ENCODE measurements at regions not wholly inside any gene's neighbourhood (a gene's known extent, or its start where the extent isn't known, plus 50 kb on each side); places are given as distances from the start of the nearest gene placed in this dataset.

- Histone ChIP-seq H3K27me3 (ENCODE audit: insufficient read depth, low read length) (no peaks in the 10 kb centered on the region), H3K9me3 (ENCODE audit: low read length) (no peaks in the 10 kb centered on the region), H3K4me1 (ENCODE audit: insufficient read depth, low read length) (peaks cover 6% of the 10 kb centered on the region), H3K4me3 (ENCODE audit: low read length) (no peak overlapping the region), H2AFZ (ENCODE audit: low read depth, low read length) (no peak overlapping the region), H3K36me3 (ENCODE audit: insufficient read depth, low read length) (no peaks in the 10 kb centered on the region)
Observed at GRCh38 chr9:85262333-85262732, 479.4 kb downstream of the AGTPBP1 start.

GRCh38 chr9:85260275-85260845, 481.4 kb downstream of the AGTPBP1 start:
- Histone ChIP-seq H2AFZ (ENCODE audit: low read depth, low read length) (no peak overlapping the region), H3K4me1 (ENCODE audit: insufficient read depth, low read length) (peaks cover 6% of the 10 kb centered on the region), H3K27me3 (ENCODE audit: insufficient read depth, low read length) (no peaks in the 10 kb centered on the region)

GRCh38 chr9:85258823-85259370, 482.9 kb downstream of the AGTPBP1 start:
- no peak overlapping the region for H3K4me3 ChIP-seq (ENCODE audit: low read length)
- peaks cover 6% of the 10 kb centered on the region for H3K4me1 ChIP-seq (ENCODE audit: insufficient read depth, low read length)
- H3K36me3 ChIP-seq (ENCODE audit: insufficient read depth, low read length), result no peaks in the 10 kb centered on the region
- no peaks in the 10 kb centered on the region for H3K27me3 ChIP-seq (ENCODE audit: insufficient read depth, low read length)
- no peak overlapping the region for H2AFZ ChIP-seq (ENCODE audit: low read depth, low read length)
- H3K9me3 ChIP-seq (ENCODE audit: low read length), result no peaks in the 10 kb centered on the region

More at GRCh38 chr9:85260275-85260845, 481.4 kb downstream of the AGTPBP1 start:
- H3K9me3 ChIP-seq (ENCODE audit: low read length), result no peaks in the 10 kb centered on the region
- H3K36me3 ChIP-seq (ENCODE audit: insufficient read depth, low read length), result no peaks in the 10 kb centered on the region
- H3K4me3 ChIP-seq (ENCODE audit: low read length), result no peak overlapping the region

GRCh38 chr9:85258236-85258635, 483.5 kb downstream of the AGTPBP1 start:
- Histone ChIP-seq H3K9me3 (ENCODE audit: low read length) (no peaks in the 10 kb centered on the region), H3K4me1 (ENCODE audit: insufficient read depth, low read length) (peaks cover 6% of the 10 kb centered on the region), H3K27me3 (ENCODE audit: insufficient read depth, low read length) (no peaks in the 10 kb centered on the region), H2AFZ (ENCODE audit: low read depth, low read length) (no peak overlapping the region), H3K36me3 (ENCODE audit: insufficient read depth, low read length) (no peaks in the 10 kb centered on the region), H3K4me3 (ENCODE audit: low read length) (no peak overlapping the region)

- Histone ChIP-seq H3K36me3 (ENCODE audit: insufficient read depth, low read length) (no peaks in the 10 kb centered on the region), H2AFZ (ENCODE audit: low read depth, low read length) (no peak overlapping the region), H3K9me3 (ENCODE audit: low read length) (no peaks in the 10 kb centered on the region), H3K4me3 (ENCODE audit: low read length) (no peak overlapping the region), H3K4me1 (ENCODE audit: insufficient read depth, low read length) (no peaks in the 10 kb centered on the region), H3K27me3 (ENCODE audit: insufficient read depth, low read length) (peaks cover 3% of the 10 kb centered on the region)
Observed at GRCh38 chr9:85249313-85249621, 492.5 kb downstream of the AGTPBP1 start.

- Histone ChIP-seq H3K4me3 (ENCODE audit: low read length) (no peak overlapping the region), H3K36me3 (ENCODE audit: insufficient read depth, low read length) (no peaks in the 10 kb centered on the region)
Observed at GRCh38 chr9:85248514-85249312, 493.0 kb downstream of the AGTPBP1 start.

GRCh38 chr9:85246541-85246940, 495.2 kb downstream of the AGTPBP1 start:
- Histone ChIP-seq H3K4me3 (ENCODE audit: low read length) (no peak overlapping the region), H2AFZ (ENCODE audit: low read depth, low read length) (no peak overlapping the region), H3K36me3 (ENCODE audit: insufficient read depth, low read length) (no peaks in the 10 kb centered on the region), H3K9me3 (ENCODE audit: low read length) (no peaks in the 10 kb centered on the region), H3K4me1 (ENCODE audit: insufficient read depth, low read length) (no peaks in the 10 kb centered on the region), H3K27me3 (ENCODE audit: insufficient read depth, low read length) (peaks cover 3% of the 10 kb centered on the region)

More at GRCh38 chr9:85248514-85249312, 493.0 kb downstream of the AGTPBP1 start:
- peaks cover 3% of the 10 kb centered on the region for H3K27me3 ChIP-seq (ENCODE audit: insufficient read depth, low read length)
- H2AFZ ChIP-seq (ENCODE audit: low read depth, low read length), result no peak overlapping the region
- H3K4me1 ChIP-seq (ENCODE audit: insufficient read depth, low read length), result no peaks in the 10 kb centered on the region
- H3K9me3 ChIP-seq (ENCODE audit: low read length), result no peaks in the 10 kb centered on the region

- Histone ChIP-seq H3K4me3 (ENCODE audit: low read length) (no peak overlapping the region), H3K9me3 (ENCODE audit: low read length) (no peaks in the 10 kb centered on the region), H3K4me1 (ENCODE audit: insufficient read depth, low read length) (no peaks in the 10 kb centered on the region), H3K36me3 (ENCODE audit: insufficient read depth, low read length) (no peaks in the 10 kb centered on the region), H3K27me3 (ENCODE audit: insufficient read depth, low read length) (no peaks in the 10 kb centered on the region), H2AFZ (ENCODE audit: low read depth, low read length) (no peak overlapping the region)
Observed at GRCh38 chr9:85244856-85245255, 496.9 kb downstream of the AGTPBP1 start.

GRCh38 chr9:85243977-85244376, 497.8 kb downstream of the AGTPBP1 start:
- Histone ChIP-seq H2AFZ (ENCODE audit: low read depth, low read length) (no peak overlapping the region), H3K4me1 (ENCODE audit: insufficient read depth, low read length) (no peaks in the 10 kb centered on the region), H3K9me3 (ENCODE audit: low read length) (no peaks in the 10 kb centered on the region), H3K36me3 (ENCODE audit: insufficient read depth, low read length) (no peaks in the 10 kb centered on the region), H3K4me3 (ENCODE audit: low read length) (no peak overlapping the region), H3K27me3 (ENCODE audit: insufficient read depth, low read length) (no peaks in the 10 kb centered on the region)

GRCh38 chr9:85237478-85237877, 504.3 kb downstream of the AGTPBP1 start:
- Histone ChIP-seq H3K4me1 (ENCODE audit: insufficient read depth, low read length) (no peaks in the 10 kb centered on the region), H2AFZ (ENCODE audit: low read depth, low read length) (no peak overlapping the region), H3K4me3 (ENCODE audit: low read length) (no peak overlapping the region), H3K9me3 (ENCODE audit: low read length) (no peaks in the 10 kb centered on the region), H3K36me3 (ENCODE audit: insufficient read depth, low read length) (no peaks in the 10 kb centered on the region), H3K27me3 (ENCODE audit: insufficient read depth, low read length) (no peaks in the 10 kb centered on the region)

GRCh38 chr9:85230081-85230480, 511.7 kb downstream of the AGTPBP1 start:
- Histone ChIP-seq H3K4me1 (ENCODE audit: insufficient read depth, low read length) (no peaks in the 10 kb centered on the region), H3K9me3 (ENCODE audit: low read length) (no peaks in the 10 kb centered on the region), H3K27me3 (ENCODE audit: insufficient read depth, low read length) (no peaks in the 10 kb centered on the region), H2AFZ (ENCODE audit: low read depth, low read length) (no peak overlapping the region), H3K36me3 (ENCODE audit: insufficient read depth, low read length) (no peaks in the 10 kb centered on the region), H3K4me3 (ENCODE audit: low read length) (no peak overlapping the region)

- H3K9me3 ChIP-seq (ENCODE audit: low read length), result no peaks in the 10 kb centered on the region
- H3K27me3 ChIP-seq (ENCODE audit: insufficient read depth, low read length), result no peaks in the 10 kb centered on the region
- H2AFZ ChIP-seq (ENCODE audit: low read depth, low read length), result no peak overlapping the region
- H3K36me3 ChIP-seq (ENCODE audit: insufficient read depth, low read length), result no peaks in the 10 kb centered on the region
- no peak overlapping the region for H3K4me3 ChIP-seq (ENCODE audit: low read length)
- no peaks in the 10 kb centered on the region for H3K4me1 ChIP-seq (ENCODE audit: insufficient read depth, low read length)
Observed at GRCh38 chr9:85228111-85228855, 513.5 kb downstream of the AGTPBP1 start.

GRCh38 chr9:85225180-85225579, 516.6 kb downstream of the AGTPBP1 start:
- Histone ChIP-seq H3K4me1 (ENCODE audit: insufficient read depth, low read length) (no peaks in the 10 kb centered on the region), H2AFZ (ENCODE audit: low read depth, low read length) (no peak overlapping the region), H3K27me3 (ENCODE audit: insufficient read depth, low read length) (no peaks in the 10 kb centered on the region), H3K9me3 (ENCODE audit: low read length) (no peaks in the 10 kb centered on the region), H3K36me3 (ENCODE audit: insufficient read depth, low read length) (no peaks in the 10 kb centered on the region), H3K4me3 (ENCODE audit: low read length) (no peak overlapping the region)

Measured in neuron (in vitro differentiated cells).